Ascending aorta (tissue), 2 donors: ENCODE measurements at regions not wholly inside any gene's neighbourhood (a gene's known extent, or its start where the extent isn't known, plus 50 kb on each side); places are given as distances from the start of the nearest gene placed in this dataset.

Source experiments
- DNase-seq, 2 donors: peaks; one replicate each; pipeline ENCODE4 v3.0.0-alpha.2; 2019; ENCODE audit warnings: low spot score in 2 of 2
- H3K27ac ChIP-seq, 2 donors: fragments of 200-600 bp; sonication (generic); one replicate each; pipeline ENCODE4 v1.5.1; 2016 to 2017; ENCODE audit warnings: mild to moderate bottlenecking in 1 of 2
- H3K27me3 ChIP-seq: fragments of 200-600 bp; sonication (generic); one replicate; pipeline ENCODE4 v1.5.1; 2017
- H3K36me3 ChIP-seq, 2 donors: fragments of 200-600 bp; sonication (generic); one replicate each; pipeline ENCODE4 v1.5.1; 2016
- H3K4me1 ChIP-seq, 2 donors: fragments of 200-600 bp; sonication (generic); one replicate each; pipeline ENCODE4 v1.5.1; 2016 to 2017; ENCODE audit warnings: mild to moderate bottlenecking in 1 of 2
- H3K4me3 ChIP-seq, 2 donors: fragments of 200-600 bp; sonication (generic); one replicate each; pipeline ENCODE4 v1.5.1; 2016 to 2017; ENCODE audit warnings: mild to moderate bottlenecking in 1 of 2
- H3K9me3 ChIP-seq, 2 donors: fragments of 200-600 bp; sonication (generic); one replicate each; pipeline ENCODE4 v1.5.1; 2016
- intact Hi-C: fragments of 100-400 bp; cut with DNase I; formaldehyde crosslinking; loops from one replicate; pipeline ENCODE4 v1.15.1; 2023
- TF ChIP-seq, protein P1 (sequence below), 3 experiments: fragments of 200-600 bp in 2 of 3; fragments of 450-650 bp in 1 of 3; sonication (generic) in 2 of 3; IDR thresholded peaks; one replicate each; pipeline ENCODE4 v1.5.1; 2016 to 2019; ENCODE audit warnings: antibody characterized with exemption in 3 of 3, mild to moderate bottlenecking in 1 of 3, moderate library complexity in 1 of 3

DNA sequence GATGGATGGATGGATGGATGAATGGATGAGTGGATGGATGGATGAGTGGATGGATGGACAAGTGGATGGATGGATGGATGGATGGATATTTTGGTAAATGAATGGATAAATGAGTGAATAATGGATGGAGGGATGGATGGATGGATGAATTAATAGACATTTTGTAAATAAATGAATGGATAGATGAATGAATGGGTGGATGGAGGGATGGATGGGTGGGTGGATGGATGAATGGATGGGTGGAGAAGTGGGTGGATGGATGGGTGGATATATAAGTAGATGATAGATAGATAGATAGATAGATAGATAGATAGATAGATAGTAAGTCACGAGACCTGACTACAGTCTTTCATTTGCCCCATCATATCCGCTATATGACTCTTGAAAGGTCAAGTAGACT, 82.7 kb upstream of the OLFM1 start:
- Histone ChIP-seq H3K36me3 (no peaks in the 10 kb centered on the region), H3K9me3 (no peaks in the 10 kb centered on the region), H3K4me1 (no peaks in the 10 kb centered on the region), H3K4me3 (no peak overlapping the region), H3K27ac (no peak overlapping the region), H3K27me3 (no peaks in the 10 kb centered on the region)
- intact Hi-C loops = no loop called here
- no peak for DNase-seq
- TF ChIP-seq, protein P1, sequence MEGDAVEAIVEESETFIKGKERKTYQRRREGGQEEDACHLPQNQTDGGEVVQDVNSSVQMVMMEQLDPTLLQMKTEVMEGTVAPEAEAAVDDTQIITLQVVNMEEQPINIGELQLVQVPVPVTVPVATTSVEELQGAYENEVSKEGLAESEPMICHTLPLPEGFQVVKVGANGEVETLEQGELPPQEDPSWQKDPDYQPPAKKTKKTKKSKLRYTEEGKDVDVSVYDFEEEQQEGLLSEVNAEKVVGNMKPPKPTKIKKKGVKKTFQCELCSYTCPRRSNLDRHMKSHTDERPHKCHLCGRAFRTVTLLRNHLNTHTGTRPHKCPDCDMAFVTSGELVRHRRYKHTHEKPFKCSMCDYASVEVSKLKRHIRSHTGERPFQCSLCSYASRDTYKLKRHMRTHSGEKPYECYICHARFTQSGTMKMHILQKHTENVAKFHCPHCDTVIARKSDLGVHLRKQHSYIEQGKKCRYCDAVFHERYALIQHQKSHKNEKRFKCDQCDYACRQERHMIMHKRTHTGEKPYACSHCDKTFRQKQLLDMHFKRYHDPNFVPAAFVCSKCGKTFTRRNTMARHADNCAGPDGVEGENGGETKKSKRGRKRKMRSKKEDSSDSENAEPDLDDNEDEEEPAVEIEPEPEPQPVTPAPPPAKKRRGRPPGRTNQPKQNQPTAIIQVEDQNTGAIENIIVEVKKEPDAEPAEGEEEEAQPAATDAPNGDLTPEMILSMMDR (IDR thresholded peaks at IDR 0.05) = no peak

DNA sequence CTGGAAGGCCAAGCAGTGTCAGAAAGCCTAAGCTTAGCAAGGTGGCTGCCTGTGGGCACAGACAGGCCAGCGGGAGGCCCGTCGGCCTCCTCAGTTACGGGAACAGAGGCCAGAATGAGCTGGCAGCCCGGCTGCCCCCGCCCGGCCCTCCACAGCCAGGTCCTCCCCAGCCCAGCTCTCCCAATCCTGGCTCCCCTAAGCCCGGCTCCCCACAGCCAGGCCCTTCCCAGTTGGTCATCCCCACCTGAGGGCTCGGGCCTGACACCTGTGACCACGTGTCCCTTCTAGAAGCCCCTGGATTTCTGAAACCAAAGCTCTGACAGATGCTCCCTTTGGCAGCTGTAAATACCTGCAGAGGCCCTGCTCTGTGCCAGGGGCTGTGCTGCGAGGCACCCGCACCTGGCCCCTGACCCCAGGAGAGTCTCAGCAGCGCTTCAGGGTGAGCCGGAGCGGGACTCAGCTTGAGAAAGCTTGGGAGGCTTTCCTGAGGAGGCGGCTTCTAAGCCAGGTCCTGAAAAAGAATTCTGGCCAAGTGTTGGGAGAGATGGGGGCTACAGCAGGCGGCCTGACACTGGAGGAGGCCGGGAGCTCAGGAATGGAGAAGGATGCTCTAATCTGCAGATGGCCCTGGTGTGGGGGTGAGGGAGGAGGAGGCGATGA, 80.4 kb upstream of the OLFM1 start:
- no peak overlapping the region for H3K4me3 ChIP-seq
- DNase-seq = no peak
- no peaks in the 10 kb centered on the region for H3K36me3 ChIP-seq
- no peak overlapping the region for H3K27ac ChIP-seq
- no peaks in the 10 kb centered on the region for H3K9me3 ChIP-seq
- TF ChIP-seq, protein P1 (IDR thresholded peaks at IDR 0.05) = no peak
- no peaks in the 10 kb centered on the region for H3K27me3 ChIP-seq
- H3K4me1 ChIP-seq = no peaks in the 10 kb centered on the region
- intact Hi-C loops = no loop called here

DNA sequence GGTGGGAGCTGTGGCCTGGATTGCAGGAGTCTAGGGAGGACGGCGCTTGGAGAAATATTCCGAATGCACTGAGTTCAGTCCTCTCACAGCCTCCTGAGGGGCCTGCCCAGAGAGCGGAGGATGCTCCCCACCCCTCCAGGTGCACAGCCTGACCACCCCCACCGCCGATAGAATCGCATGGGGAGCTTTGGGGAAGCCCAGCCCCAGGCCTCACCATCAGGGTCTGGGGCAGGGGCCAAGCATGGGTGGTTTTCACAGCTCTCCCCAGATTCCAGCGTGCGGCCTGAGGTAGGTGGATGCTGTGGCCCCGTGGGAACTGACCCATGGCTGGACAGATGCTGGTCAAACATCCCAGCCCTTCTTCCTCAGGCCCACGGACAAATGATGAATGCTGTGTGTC, 79.9 kb upstream of the OLFM1 start:
- H3K4me1 ChIP-seq = no peaks in the 10 kb centered on the region
- no peak overlapping the region for H3K27ac ChIP-seq
- H3K36me3 ChIP-seq = no peaks in the 10 kb centered on the region
- intact Hi-C loops = no loop called here
- no peaks in the 10 kb centered on the region for H3K9me3 ChIP-seq
- no peak overlapping the region for H3K4me3 ChIP-seq
- no peaks in the 10 kb centered on the region for H3K27me3 ChIP-seq
- TF ChIP-seq, protein P1 (IDR thresholded peaks at IDR 0.05) = no peak
- no peak for DNase-seq

DNA sequence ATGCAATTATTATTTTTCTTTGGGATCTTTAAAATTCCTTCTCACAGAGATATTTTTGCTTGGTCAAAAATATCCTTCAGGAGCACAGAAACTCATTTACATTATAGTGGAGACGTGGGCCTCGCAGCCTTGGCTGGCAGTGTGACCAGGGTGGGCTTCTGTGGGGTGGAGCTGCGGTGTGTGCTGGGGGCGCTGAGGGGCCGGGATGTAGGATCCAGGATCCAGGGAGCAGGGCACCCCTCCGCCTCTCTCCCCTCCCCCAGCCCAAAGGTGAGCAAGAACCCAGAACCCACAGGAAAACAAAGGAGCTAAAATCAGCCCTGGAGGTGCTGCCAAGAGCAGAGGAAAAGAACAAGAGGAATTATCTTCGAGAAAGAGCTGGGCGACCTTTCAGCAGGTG, 79.1 kb upstream of the OLFM1 start:
- DNase-seq = no peak
- TF ChIP-seq, protein P1 (IDR thresholded peaks at IDR 0.05) = no peak
- H3K4me1 ChIP-seq = no peaks in the 10 kb centered on the region
- H3K27me3 ChIP-seq = no peaks in the 10 kb centered on the region
- H3K27ac ChIP-seq = no peak overlapping the region
- H3K4me3 ChIP-seq = no peak overlapping the region
- H3K36me3 ChIP-seq = no peaks in the 10 kb centered on the region
- no peaks in the 10 kb centered on the region for H3K9me3 ChIP-seq
- intact Hi-C loops = no loop called here

DNA sequence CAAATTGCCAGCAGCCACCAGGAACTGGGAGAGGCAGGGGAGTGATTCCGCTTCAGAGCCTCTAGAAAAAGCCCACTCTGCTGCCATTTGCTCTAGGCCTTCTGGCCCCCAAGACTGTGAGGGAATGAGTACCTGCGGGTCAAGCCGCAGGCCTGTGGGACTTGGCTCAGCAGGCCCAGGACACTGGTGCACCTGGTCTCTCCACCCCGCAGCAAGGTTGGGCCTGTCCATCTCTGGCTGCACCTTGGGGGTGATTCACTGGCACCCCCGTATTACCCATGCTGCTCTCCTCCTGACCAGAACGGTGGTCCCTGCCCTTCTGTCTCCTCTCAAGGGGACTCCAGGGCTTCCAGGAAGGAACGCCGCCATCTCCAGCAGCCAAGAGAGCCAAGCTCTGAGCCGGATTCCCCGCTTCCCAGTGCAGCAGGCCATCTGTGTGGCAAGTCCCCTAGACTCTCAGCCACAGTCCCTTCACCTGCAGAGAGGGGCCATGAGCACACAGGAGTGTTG, 78.4 kb upstream of the OLFM1 start:
- H3K4me1 ChIP-seq = no peaks in the 10 kb centered on the region
- H3K27me3 ChIP-seq = no peaks in the 10 kb centered on the region
- H3K36me3 ChIP-seq = no peaks in the 10 kb centered on the region
- H3K4me3 ChIP-seq = no peak overlapping the region
- intact Hi-C loops = no loop called here
- TF ChIP-seq, protein P1 (IDR thresholded peaks at IDR 0.05) = no peak
- no peak for DNase-seq
- H3K27ac ChIP-seq = no peak overlapping the region
- no peaks in the 10 kb centered on the region for H3K9me3 ChIP-seq
